AG09319 (cell line): ENCODE measurements at regions not wholly inside any gene's neighbourhood (a gene's known extent, or its start where the extent isn't known, plus 50 kb on each side); places are given as distances from the start of the nearest gene placed in this dataset.

Source experiments
- DNase-seq: peaks from one replicate; pipeline ENCODE4 v3.0.0-alpha.2; 2010; ENCODE audit warnings: low read depth; ENCODE audit errors: extremely low read depth
- CTCF ChIP-seq: IDR thresholded peaks from 2 replicates; pipeline ENCODE4 v1.5.1; 2011; ENCODE audit warnings: low read depth, mild to moderate bottlenecking, inconsistent platforms, low read length, moderate library complexity

- no peak for TF ChIP-seq CTCF
- DNase-seq = no peak
Observed at GRCh38 chr12:111194703-111195051, 174.2 kb downstream of the PHETA1 start.

- no peak for DNase-seq
- TF ChIP-seq CTCF = no peak
Observed at GRCh38 chr12:111193977-111194702, 174.8 kb downstream of the PHETA1 start.

- DNase-seq = no peak
- no peak for TF ChIP-seq CTCF
Observed at GRCh38 chr12:111193496-111193895, 175.4 kb downstream of the PHETA1 start.

- no peak for TF ChIP-seq CTCF
- DNase-seq = no peak
Observed at GRCh38 chr12:111193067-111193466, 175.8 kb downstream of the PHETA1 start.

- no peak for DNase-seq
- TF ChIP-seq CTCF = no peak
Observed at GRCh38 chr12:111192647-111193046, 176.2 kb downstream of the PHETA1 start.

GRCh38 chr12:111190741-111191526 is 178.0 kb downstream of the PHETA1 start:
- DNase-seq = no peak
- TF ChIP-seq CTCF = no peak

- no peak for DNase-seq
Observed at GRCh38 chr12:111189792-111190191, 179.1 kb downstream of the PHETA1 start.

More at GRCh38 chr12:111189792-111190191, 179.1 kb downstream of the PHETA1 start:
- no peak for TF ChIP-seq CTCF
